ENCODE measurements at regions not wholly inside any gene's neighbourhood (a gene's known extent, or its start where the extent isn't known, plus 50 kb on each side); places are given as distances from the start of the nearest gene placed in this dataset.

GRCh38 chr16:26877421-26877820 is 189.3 kb upstream of the C16orf82 start:
- no peak for TF ChIP-seq TBL1XR1 (IDR thresholded peaks at IDR 0.05; ENCODE audit: low read length in 2 of 2)
- no peak for TF ChIP-seq IRF9 (tag; IDR thresholded peaks at IDR 0.05)
- TF ChIP-seq ZBTB2 (IDR thresholded peaks at IDR 0.05), result no peak
- no peak for TF ChIP-seq HCFC1 (IDR thresholded peaks at IDR 0.05; ENCODE audit: low read depth, low read length)
- TF ChIP-seq ZNF384 (IDR thresholded peaks at IDR 0.05; ENCODE audit: low read depth, low read length), result no peak
- no peak for TF ChIP-seq SPI1 (IDR thresholded peaks at IDR 0.05; ENCODE audit: borderline replicate concordance, low read depth, low read length)
- no peak for TF ChIP-seq ZNF232 (CRISPR knock-in tag; IDR thresholded peaks at IDR 0.05)
- TF ChIP-seq RFX5 (IDR thresholded peaks at IDR 0.05; ENCODE audit: low read depth, low read length), result no peak
- no peak for TF ChIP-seq NR2C2 (CRISPR knock-in tag; IDR thresholded peaks at IDR 0.05)
- no peak for TF ChIP-seq NR2C2 (tag; IDR thresholded peaks at IDR 0.05)
- no peak for TF ChIP-seq TBP (optimal IDR thresholded peaks at IDR 0.05; ENCODE audit: low read depth, low read length)
- no peak for TF ChIP-seq FOXK2 (conservative IDR thresholded peaks at IDR 0.05 in 1 of 2, IDR thresholded peaks at IDR 0.05 in 1 of 2; ENCODE audit: low read depth in 2 of 2)
- no peak for TF ChIP-seq HNRNPLL (IDR thresholded peaks at IDR 0.05; ENCODE audit: low read depth, low read length, poor library complexity, severe bottlenecking)
- no peak for TF ChIP-seq ZBTB43 (CRISPR knock-in tag; IDR thresholded peaks at IDR 0.05)
- no peak for TF ChIP-seq HBP1 (CRISPR knock-in tag; IDR thresholded peaks at IDR 0.05)
